ENCODE measurements at regions not wholly inside any gene's neighbourhood (a gene's known extent, or its start where the extent isn't known, plus 50 kb on each side); places are given as distances from the start of the nearest gene placed in this dataset.

- Histone ChIP-seq H3K9me3 (ENCODE audit: control extremely low read depth in 1 of 3, control insufficient read depth in 2 of 3, insufficient read depth in 1 of 3, low read length in 2 of 3) (no peaks in the 10 kb centered on the region), H2AFZ (ENCODE audit: insufficient read depth, low read depth, low read length, poor library complexity, severe bottlenecking) (no peak overlapping the region), H3K4me2 (replicated peaks; ENCODE audit: low read depth, low read length, poor library complexity, severe bottlenecking) (no peak overlapping the region), H3K36me3 (replicated peaks in 1 of 2; ENCODE audit: control extremely low read depth in 1 of 2, control insufficient read depth in 1 of 2, extremely low read depth in 1 of 2, insufficient read depth in 2 of 2, low read length in 1 of 2) (no peaks in the 10 kb centered on the region), H3K4me3 (ENCODE audit: control extremely low read depth in 1 of 5, extremely low read depth in 1 of 5, insufficient read depth in 1 of 5, low read depth in 2 of 5, low read length in 4 of 5) (no peak overlapping the region), H3K9ac (ENCODE audit: low read length) (no peak overlapping the region), H3K27me3 (replicated peaks in 1 of 4; ENCODE audit: control extremely low read depth in 1 of 4, control insufficient read depth in 3 of 4, insufficient read depth in 4 of 4, low read length in 3 of 4) (peaks cover 0 to 3% (median 0%) of the 10 kb centered on the region in 4 experiments), H3K27ac (ENCODE audit: low read length in 2 of 2) (no peak overlapping the region), H4K20me1 (ENCODE audit: control insufficient read depth, insufficient read depth, low read length, poor library complexity, severe bottlenecking) (no peaks in the 10 kb centered on the region), H3K79me2 (ENCODE audit: control insufficient read depth, insufficient read depth, low read length) (no peaks in the 10 kb centered on the region), H3K4me1 (ENCODE audit: control insufficient read depth in 2 of 2, insufficient read depth in 2 of 2, low read length in 2 of 2) (no peaks in the 10 kb centered on the region)
- ATAC-seq (ENCODE audit: low read depth) (no peak), DNase-seq (no peak)
- WGBS (ENCODE audit: insufficient coverage), result 77% methylated on average over 4 of the region's 5 CpGs
- Mint-ChIP-seq H3K27ac (no peak overlapping the region), H3K9me3 (ENCODE audit: insufficient read depth) (no peaks in the 10 kb centered on the region), H3K27me3 (no peaks in the 10 kb centered on the region), H3K4me3 (no peak overlapping the region), H3K4me1 (no peaks in the 10 kb centered on the region)
- ChIA-PET CTCF (no interaction called here), POLR2A (no interaction called here)
- TF ChIP-seq CTCF (IDR thresholded peaks at IDR 0.05), result no peak
- no peak for TF ChIP-seq EZH2 (IDR thresholded peaks at IDR 0.05; ENCODE audit: borderline replicate concordance, insufficient read depth, low read depth, low read length, poor library complexity, severe bottlenecking)
- intact Hi-C loops (cut with micrococcal nuclease), result no loop called here
Measured at GRCh38 chr21:30962013-30962412, 76.3 kb downstream of the KRTAP19-8 start.

GRCh38 chr21:30958741-30959140 lies 77.4 kb upstream of the KRTAP11-1 start:
- Mint-ChIP-seq H3K27ac (no peak overlapping the region), H3K27me3 (no peaks in the 10 kb centered on the region), H3K4me1 (no peaks in the 10 kb centered on the region), H3K9me3 (ENCODE audit: insufficient read depth) (no peaks in the 10 kb centered on the region), H3K4me3 (no peak overlapping the region)
- no peak for TF ChIP-seq EZH2 (IDR thresholded peaks at IDR 0.05; ENCODE audit: borderline replicate concordance, insufficient read depth, low read depth, low read length, poor library complexity, severe bottlenecking)
- no peak for TF ChIP-seq CTCF (IDR thresholded peaks at IDR 0.05)
- DNase-seq (no peak), ATAC-seq (ENCODE audit: low read depth) (no peak)
- intact Hi-C loops (cut with micrococcal nuclease), result no loop called here
- no peak overlapping the region for H2AFZ ChIP-seq (ENCODE audit: insufficient read depth, low read depth, low read length, poor library complexity, severe bottlenecking)
- CTCF ChIA-PET, result no interaction called here
- H3K27me3 ChIP-seq (replicated peaks in 1 of 4; ENCODE audit: control extremely low read depth in 1 of 4, control insufficient read depth in 3 of 4, insufficient read depth in 4 of 4, low read length in 3 of 4), result peaks cover 0 to 3% (median 0%) of the 10 kb centered on the region in 4 experiments
- H3K9ac ChIP-seq (ENCODE audit: low read length), result no peak overlapping the region
- 94% methylated on average over 6 of the region's 7 CpGs for WGBS (ENCODE audit: insufficient coverage)
- no peaks in the 10 kb centered on the region for H3K36me3 ChIP-seq (replicated peaks in 1 of 2; ENCODE audit: control extremely low read depth in 1 of 2, control insufficient read depth in 1 of 2, extremely low read depth in 1 of 2, insufficient read depth in 2 of 2, low read length in 1 of 2)
- no peak overlapping the region for H3K27ac ChIP-seq (ENCODE audit: low read length in 2 of 2)
- no peaks in the 10 kb centered on the region for H3K4me1 ChIP-seq (ENCODE audit: control insufficient read depth in 2 of 2, insufficient read depth in 2 of 2, low read length in 2 of 2)
- H3K9me3 ChIP-seq (ENCODE audit: control extremely low read depth in 1 of 3, control insufficient read depth in 2 of 3, insufficient read depth in 1 of 3, low read length in 2 of 3), result no peaks in the 10 kb centered on the region
- no peaks in the 10 kb centered on the region for H4K20me1 ChIP-seq (ENCODE audit: control insufficient read depth, insufficient read depth, low read length, poor library complexity, severe bottlenecking)
- no peak overlapping the region for H3K4me2 ChIP-seq (replicated peaks; ENCODE audit: low read depth, low read length, poor library complexity, severe bottlenecking)
- H3K79me2 ChIP-seq (ENCODE audit: control insufficient read depth, insufficient read depth, low read length), result no peaks in the 10 kb centered on the region
- H3K4me3 ChIP-seq (ENCODE audit: control extremely low read depth in 1 of 5, extremely low read depth in 1 of 5, insufficient read depth in 1 of 5, low read depth in 2 of 5, low read length in 4 of 5), result no peak overlapping the region
- POLR2A ChIA-PET, result no interaction called here
